ENCODE measurements at regions not wholly inside any gene's neighbourhood (a gene's known extent, or its start where the extent isn't known, plus 50 kb on each side); places are given as distances from the start of the nearest gene placed in this dataset.
A peak's percentile ranks its signal among the peaks of the same experiment; 100 is the strongest.
"Not testable (repeated sequence)": the region's sequence is repeated elsewhere in the genome, so short reads cannot be mapped to it uniquely, and the experiment has no call there.

DNA sequence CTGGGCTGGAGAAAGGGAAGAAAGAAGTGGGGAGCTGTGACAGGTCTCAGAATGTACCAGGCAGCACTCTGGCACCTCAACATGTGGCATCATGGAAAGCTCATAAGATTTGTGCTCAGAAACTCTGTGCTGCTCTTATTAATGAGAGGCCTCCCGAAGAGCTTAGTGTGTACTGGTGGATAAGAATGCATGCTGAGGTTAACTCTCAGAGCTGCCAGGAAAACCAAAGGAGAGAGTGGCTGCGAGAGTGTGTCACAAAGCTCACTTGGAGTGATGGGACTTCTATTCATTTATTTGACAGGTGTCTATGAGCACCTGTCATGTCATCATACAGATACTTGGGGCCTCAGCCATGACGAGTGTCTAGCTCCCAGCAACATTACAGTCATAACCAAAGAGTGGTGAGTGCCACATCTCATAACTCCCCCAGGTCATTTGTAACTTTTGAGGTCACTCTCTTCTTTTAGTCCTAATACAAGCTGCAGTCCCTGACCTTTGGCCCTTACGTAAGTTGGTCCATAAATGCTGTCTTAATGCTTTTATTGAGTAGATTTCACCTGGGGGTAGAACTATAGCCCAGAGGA lies 131.9 kb downstream of the TRIM43 start:
- not testable (repeated sequence) for DNase-seq (ENCODE audit: insufficient read length, low spot score); FAIRE-seq

- not testable (repeated sequence) for DNase-seq (ENCODE audit: insufficient read length, low spot score); FAIRE-seq
These were observed 133.4 kb downstream of the TRIM43 start for GRCh38 chr2:95725191-95725590.

DNA sequence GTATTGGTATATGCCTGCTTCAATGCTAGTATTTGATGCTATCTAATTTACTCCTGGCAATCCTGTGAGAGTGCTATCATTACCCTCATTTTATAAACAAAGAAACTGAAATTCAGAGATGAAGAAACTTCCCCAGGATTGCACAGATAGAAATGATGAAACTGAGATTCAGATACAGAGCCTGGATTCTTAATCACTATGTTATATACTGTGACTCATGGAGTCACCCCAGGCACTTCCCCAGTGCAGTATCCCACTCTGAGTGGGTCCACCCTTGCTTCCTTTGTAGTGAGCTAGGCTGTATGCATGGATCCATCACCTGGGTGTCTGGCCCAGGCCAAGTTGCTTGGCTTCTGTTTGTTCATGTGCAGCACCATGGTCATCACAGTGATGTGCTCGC lies 133.9 kb downstream of the TRIM43 start:
- not testable (repeated sequence) for FAIRE-seq; DNase-seq (ENCODE audit: insufficient read length, low spot score)

GRCh38 chr2:95727420-95727819 lies 135.6 kb downstream of the TRIM43 start:
- not testable (repeated sequence) for DNase-seq (ENCODE audit: insufficient read length, low spot score); FAIRE-seq

- FAIRE-seq (peak; percentile 86), DNase-seq (ENCODE audit: insufficient read length, low spot score) (peak; percentile 88)
These were observed 137.2 kb downstream of the TRIM43 start for GRCh38 chr2:95728878-95729596.

DNA sequence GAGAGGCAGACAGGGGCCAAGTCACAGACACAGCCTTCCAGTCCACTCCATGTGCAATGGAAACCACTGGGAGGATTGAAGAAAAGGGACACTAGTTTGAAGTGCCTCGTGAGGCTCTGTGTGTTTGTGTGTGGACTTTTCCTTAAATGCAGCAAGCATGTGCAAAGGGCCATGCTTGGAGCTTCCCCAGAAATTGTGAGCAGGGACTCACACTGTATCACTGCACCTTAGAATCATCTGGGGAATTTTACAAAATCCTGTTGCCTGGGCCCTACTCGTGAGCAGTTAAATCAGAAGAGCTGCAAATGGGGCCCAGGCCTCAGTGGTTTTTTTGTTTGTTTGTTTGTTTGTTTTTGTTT lies 137.8 kb downstream of the TRIM43 start:
- FAIRE-seq = no peak
- DNase-seq (ENCODE audit: insufficient read length, low spot score) = no peak

DNA sequence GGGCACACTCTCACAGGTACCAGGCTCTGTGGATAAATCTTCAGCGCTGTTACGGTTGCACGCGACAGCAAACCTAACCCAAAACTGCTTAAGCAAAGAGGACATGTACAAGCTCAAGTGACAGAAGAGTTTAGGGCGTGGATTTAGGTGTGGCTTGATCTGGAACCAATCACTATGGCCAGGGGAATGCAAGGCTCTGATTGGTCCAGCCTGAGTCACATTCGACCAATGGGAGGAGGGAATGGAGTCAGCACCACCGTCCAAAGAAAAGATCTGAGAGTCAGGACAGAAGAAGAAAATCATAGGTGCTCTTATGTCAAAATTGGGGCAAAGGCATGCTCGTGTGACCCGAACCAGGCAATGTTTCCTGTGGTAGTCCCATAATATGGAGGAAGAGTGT lies 139.0 kb downstream of the TRIM43 start:
- DNase-seq (ENCODE audit: insufficient read length, low spot score) (no peak), FAIRE-seq (no peak)

DNA sequence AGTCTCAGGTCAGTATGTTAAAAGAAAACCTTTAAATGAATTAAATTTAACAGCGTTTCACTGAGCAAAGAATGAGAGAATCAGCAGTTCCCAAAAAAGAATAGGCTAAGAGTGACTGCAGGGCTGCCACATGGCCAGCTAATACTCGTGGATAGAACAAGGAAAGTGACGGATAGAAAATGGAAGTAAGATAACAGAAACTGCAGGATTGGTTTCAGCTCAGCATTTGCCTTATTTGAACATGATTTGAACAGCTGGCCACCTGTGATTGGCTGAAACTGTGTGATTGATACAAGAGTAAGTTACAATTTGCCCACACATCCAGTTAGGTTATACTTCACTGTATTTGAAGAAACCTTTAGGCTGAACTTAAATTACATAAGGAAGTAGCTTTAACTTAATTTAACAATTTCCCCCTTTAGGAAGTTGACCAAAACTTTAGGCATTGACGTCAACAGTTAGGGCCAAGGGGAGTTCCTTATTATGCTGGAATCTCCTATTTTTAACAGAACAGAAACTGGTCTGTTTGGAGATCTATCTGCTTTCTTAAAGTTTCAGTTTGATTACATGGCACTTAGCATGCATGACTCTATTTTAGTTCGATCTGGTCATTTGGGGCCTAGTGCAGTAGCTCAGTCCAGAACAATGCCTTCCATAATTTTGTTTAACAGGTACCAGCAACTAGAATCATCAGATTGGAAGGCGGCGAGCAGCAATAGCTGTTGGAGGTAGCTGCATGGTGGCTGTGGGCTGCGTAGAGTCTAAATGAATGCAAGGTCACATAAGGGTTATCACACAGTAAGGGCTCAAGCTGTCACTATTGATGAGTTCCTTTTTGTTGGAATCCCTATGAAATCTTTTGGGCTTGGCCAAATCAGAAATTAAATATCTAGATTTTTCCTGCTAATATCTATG lies 143.4 kb downstream of the TRIM43 start:
- no peak for DNase-seq (ENCODE audit: insufficient read length, low spot score)
- FAIRE-seq = peak; percentile 80

GRCh38 chr2:95738301-95738700 lies 146.5 kb downstream of the TRIM43 start:
- DNase-seq (ENCODE audit: insufficient read length, low spot score) (no peak), FAIRE-seq (no peak)

DNA sequence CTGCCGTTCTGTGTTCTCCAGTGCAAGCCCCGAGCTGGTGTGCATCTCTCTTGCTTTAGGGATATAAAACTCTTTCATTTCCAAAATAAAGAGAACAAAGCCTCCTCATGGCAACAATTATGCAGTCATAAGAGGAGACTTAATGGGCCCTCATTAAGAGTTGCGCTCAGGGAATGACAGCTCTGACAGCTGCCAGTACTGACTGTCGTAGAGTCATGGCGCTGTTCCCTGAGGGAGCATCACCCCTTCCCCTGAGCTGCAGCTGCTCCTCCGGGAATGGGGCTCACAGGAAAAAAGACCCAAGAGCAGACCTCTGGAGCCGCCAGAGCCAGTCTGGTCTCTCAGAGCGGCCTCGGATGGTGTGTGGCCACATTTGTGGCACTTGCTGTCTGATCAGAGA lies 160.3 kb downstream of the TRIM43 start:
- FAIRE-seq = peak; percentile 55
- not testable (repeated sequence) for DNase-seq (ENCODE audit: insufficient read length, low spot score)

GRCh38 chr2:95753812-95754211 lies 162.0 kb downstream of the TRIM43 start:
- DNase-seq (ENCODE audit: insufficient read length, low spot score); FAIRE-seq: not testable (repeated sequence)

DNA sequence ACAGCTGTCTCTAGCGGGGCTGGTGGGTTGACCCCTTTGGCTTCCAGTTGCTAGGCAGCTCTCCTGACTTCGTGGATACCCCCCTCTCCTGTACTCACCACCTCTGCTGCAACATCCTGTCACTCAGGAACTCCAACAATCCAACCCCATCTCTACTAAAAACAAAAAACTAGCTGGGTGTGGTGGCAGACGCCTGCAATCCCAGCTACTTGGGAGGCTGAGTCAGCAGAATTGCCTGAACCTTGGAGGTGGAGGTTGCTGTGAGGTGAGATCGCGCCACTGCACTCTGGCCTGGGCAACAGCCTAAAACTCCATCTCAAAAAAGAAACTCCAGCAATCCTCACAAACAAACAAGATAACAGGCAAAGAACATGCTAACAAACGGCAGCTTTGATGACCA lies 162.4 kb downstream of the TRIM43 start:
- not testable (repeated sequence) for FAIRE-seq; DNase-seq (ENCODE audit: insufficient read length, low spot score)

GRCh38 chr2:95754819-95755563 lies 163.2 kb downstream of the TRIM43 start:
- DNase-seq (ENCODE audit: insufficient read length, low spot score); FAIRE-seq: not testable (repeated sequence)

- not testable (repeated sequence) for FAIRE-seq; DNase-seq (ENCODE audit: insufficient read length, low spot score)
These were observed 164.3 kb downstream of the TRIM43 start for GRCh38 chr2:95755956-95756669.

DNA sequence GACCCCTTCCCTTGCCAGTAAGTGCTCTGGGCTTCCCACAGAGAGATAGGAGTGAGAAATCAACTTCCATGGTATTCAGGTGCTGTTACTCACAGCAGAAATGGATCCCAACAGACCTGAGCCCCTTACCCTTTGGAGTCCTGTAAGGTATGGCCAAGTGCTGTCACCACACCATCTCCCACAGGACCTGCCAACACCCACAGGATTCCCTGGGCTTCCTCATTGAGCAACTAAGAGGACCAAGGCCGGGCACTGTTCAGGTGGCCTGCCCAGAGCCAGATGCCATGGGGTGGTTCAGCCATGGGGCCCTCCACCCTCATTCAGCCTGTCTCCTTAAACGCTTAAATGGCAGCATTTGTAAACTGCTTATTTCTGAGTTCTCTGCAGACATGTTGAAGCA lies 166.2 kb downstream of the TRIM43 start:
- FAIRE-seq (peak; percentile 49), DNase-seq (ENCODE audit: insufficient read length, low spot score) (no peak)

DNA sequence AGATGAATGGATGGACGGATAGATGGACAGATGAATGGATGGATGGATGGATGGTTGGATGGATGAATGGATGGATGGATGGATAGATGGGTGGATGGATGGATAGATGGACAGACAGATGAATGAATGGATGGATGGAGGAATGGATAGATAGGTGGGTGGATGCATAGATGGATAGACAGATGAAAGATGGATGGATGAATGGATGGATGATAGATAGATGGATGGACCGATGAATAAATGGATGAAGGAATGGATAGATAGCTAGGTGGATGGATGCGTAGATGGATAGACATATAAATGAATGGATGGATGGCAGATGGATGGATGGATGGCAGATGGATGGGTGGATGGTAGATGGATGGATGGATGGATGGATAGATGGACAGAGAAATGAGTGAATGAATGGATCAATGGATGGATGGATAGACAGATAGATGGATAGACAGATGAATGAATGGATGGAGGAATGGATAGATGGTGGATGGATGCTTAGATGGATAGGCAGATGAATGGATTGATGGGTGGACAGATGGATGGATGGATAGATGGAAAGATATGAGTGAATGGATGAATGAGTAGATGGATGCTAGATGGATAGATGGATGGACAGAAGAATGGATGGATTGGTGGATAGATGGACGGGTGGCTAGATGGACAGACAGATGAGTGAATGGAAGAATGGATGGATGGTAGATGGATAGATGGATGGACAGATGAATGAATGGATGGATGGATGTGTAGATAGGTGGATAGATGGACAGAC lies 167.9 kb downstream of the TRIM43 start:
- DNase-seq (ENCODE audit: insufficient read length, low spot score) = no peak
- FAIRE-seq = peak; percentile 94

DNA sequence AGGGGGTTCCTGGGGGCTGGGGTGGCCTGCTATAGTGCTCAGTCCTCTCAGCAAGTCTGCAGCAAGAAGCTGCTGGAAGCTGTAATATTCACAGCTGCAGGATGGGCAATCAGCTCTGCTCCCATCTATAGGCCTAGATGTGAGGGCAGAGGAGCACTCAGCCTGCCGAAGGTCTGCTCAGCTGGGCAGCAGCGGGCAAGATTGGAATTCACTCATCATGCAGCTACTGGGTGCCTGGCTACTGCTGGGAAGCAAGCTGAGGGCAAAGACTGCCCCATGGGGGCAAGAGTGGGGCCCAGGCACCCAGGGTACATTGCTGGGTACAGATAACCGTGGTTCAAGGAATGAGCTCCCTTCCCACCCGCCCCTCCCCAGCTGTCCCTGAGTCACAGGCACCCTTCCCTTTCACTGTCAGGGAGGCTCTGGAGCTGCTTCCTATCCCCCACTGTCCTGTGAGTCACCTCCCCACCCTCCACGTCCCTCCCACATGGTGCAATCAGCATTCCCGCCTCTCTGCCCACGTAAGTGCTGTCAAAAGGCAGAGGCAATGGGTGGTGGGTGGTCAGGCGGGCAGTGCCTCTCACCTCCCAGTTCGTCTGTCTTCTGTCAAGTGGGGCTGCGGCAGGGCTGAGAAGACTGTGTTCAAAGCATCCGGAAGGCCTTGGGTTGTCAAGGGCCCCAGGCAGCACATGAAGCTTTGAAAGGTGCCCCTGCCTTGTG lies 169.2 kb downstream of the TRIM43 start:
- DNase-seq (ENCODE audit: insufficient read length, low spot score) = peak; percentile 88

GRCh38 chr2:95761556-95761955 lies 169.8 kb downstream of the TRIM43 start:
- no peak for FAIRE-seq
- no peak for DNase-seq (ENCODE audit: insufficient read length, low spot score)

More for the DNA sequence above, 169.2 kb downstream of the TRIM43 start:
- FAIRE-seq = peak; percentile 97
